NCI-H146 (cell line): ENCODE measurements at regions not wholly inside any gene's neighbourhood (a gene's known extent, or its start where the extent isn't known, plus 50 kb on each side); places are given as distances from the start of the nearest gene placed in this dataset.

ENCODE experiments used
- DNase-seq: peaks from one replicate; lab custom pipeline; 2025; lab: John Stamatoyannopoulos, UW

- no peak for DNase-seq
Measured at GRCh38 chr4:161005746-161006145, 1158.1 kb downstream of the FSTL5 start.

DNA sequence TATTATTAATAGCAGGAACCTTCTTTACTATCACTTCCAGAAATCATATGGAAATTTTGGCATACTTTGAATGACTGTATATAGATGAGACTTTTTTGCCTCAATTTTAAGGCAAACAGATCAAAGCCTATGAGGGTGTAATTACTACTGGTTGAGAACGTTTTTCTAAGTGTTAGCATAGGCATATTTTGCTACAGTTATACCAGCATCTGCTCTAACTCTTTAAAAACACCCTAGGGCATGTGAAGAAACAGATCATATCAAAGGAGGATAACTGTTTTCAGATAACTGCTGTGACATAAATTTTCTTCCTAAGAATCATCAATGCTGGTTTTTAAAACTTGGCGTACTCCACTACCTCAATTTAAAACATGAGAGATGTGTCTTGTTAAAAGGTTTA, 1155.3 kb downstream of the FSTL5 start:
- no peak for DNase-seq

GRCh38 chr4:161010227-161010626, 1153.6 kb downstream of the FSTL5 start:
- no peak for DNase-seq
